IMR-90 (cell line): ENCODE measurements at regions not wholly inside any gene's neighbourhood (a gene's known extent, or its start where the extent isn't known, plus 50 kb on each side); places are given as distances from the start of the nearest gene placed in this dataset.

ENCODE experiments used
- ATAC-seq: fragments of 200-7000 bp; cut with Tn5 transposase; 2 replicates; pipeline ENCODE4 v1.9.1; 2020; ENCODE audit warnings: low read depth, mild to moderate bottlenecking, moderate library complexity
- BruUV-seq: library from RNA; stranded (reverse); fragments of 400-500 nt; replicated peaks from 2 replicates; lab custom pipeline; 2021; lab: Mats Ljungman, UMichigan
- CTCF ChIA-PET: fragments of 300-600 bp; formaldehyde crosslinking; extraction: SDS; loops from one replicate; lab custom pipeline; 2021; ENCODE audit warnings: antibody characterized with exemption; lab: Yijun Ruan, JAX
- POLR2A ChIA-PET: fragments of 300-600 bp; sonication (Branson Sonifier 250); formaldehyde crosslinking; loops from one replicate; lab custom pipeline; 2022; ENCODE audit warnings: antibody characterized with exemption; ENCODE audit not compliant: unreplicated experiment; lab: Charles Lee
- DNase-seq: peaks from one replicate; pipeline ENCODE4 v3.0.0; 2013
- H2AFZ ChIP-seq: replicated peaks from 2 replicates; pipeline ENCODE3; 2013; ENCODE audit warnings: low read length, mild to moderate bottlenecking; ENCODE audit not compliant: poor library complexity
- H2AK5ac ChIP-seq: 2 replicates; pipeline ENCODE4 v1.6.1; 2013; ENCODE audit warnings: low read depth, low read length, inconsistent platforms
- H2AK9ac ChIP-seq: replicated peaks from 2 replicates; pipeline ENCODE3; 2013; ENCODE audit warnings: mild to moderate bottlenecking, low read depth, low read length, moderate library complexity; ENCODE audit not compliant: poor library complexity
- H2BK120ac ChIP-seq: 2 replicates; pipeline ENCODE4 v1.6.1; 2013; ENCODE audit warnings: low read depth, low read length, inconsistent platforms
- H2BK15ac ChIP-seq: 3 replicates; pipeline ENCODE4 v1.6.1; 2013; ENCODE audit warnings: low read depth, low read length, inconsistent platforms
- H2BK20ac ChIP-seq: 2 replicates; pipeline ENCODE4 v1.6.1; 2013; ENCODE audit warnings: low read depth, mild to moderate bottlenecking, inconsistent platforms, low read length, moderate library complexity
- H2BK5ac ChIP-seq: 2 replicates; pipeline ENCODE4 v1.6.1; 2013; ENCODE audit warnings: mild to moderate bottlenecking, low read depth, low read length, inconsistent platforms; ENCODE audit not compliant: poor library complexity, severe bottlenecking
- H3K14ac ChIP-seq: replicated peaks from 2 replicates; pipeline ENCODE4 v1.6.1; 2013; ENCODE audit warnings: low read depth, low read length, inconsistent platforms
- H3K18ac ChIP-seq: 2 replicates; pipeline ENCODE4 v1.6.1; 2013; ENCODE audit warnings: low read depth, low read length, control low read depth
- H3K23ac ChIP-seq: 2 replicates; pipeline ENCODE4 v1.6.1; 2013; ENCODE audit warnings: low read depth, low read length, inconsistent platforms
- H3K27ac ChIP-seq: 2 replicates; pipeline ENCODE4 v1.5.1; 2013; ENCODE audit warnings: mild to moderate bottlenecking, control low read depth, low read length; ENCODE audit not compliant: insufficient read depth
- H3K27me3 ChIP-seq: 2 replicates; pipeline ENCODE4 v1.6.1; 2013; ENCODE audit warnings: low read length; ENCODE audit not compliant: control insufficient read depth, insufficient read depth
- H3K36me3 ChIP-seq: 2 replicates; pipeline ENCODE4 v1.6.1; 2013; ENCODE audit warnings: low read length, mixed read lengths; ENCODE audit not compliant: control insufficient read depth, insufficient read depth
- H3K4ac ChIP-seq: 2 replicates; pipeline ENCODE4 v1.6.1; 2013; ENCODE audit warnings: low read depth, low read length, inconsistent platforms
- H3K4me1 ChIP-seq: 2 replicates; pipeline ENCODE4 v1.6.1; 2013; ENCODE audit warnings: low read length, mixed read lengths; ENCODE audit not compliant: control insufficient read depth, insufficient read depth
- H3K4me2 ChIP-seq: 2 replicates; pipeline ENCODE4 v1.6.1; 2013; ENCODE audit warnings: low read depth, mild to moderate bottlenecking, control low read depth, low read length, moderate library complexity
- H3K4me3 ChIP-seq: 2 replicates; pipeline ENCODE4 v1.5.1; 2013; ENCODE audit warnings: low read depth, mild to moderate bottlenecking, control low read depth, low read length, moderate library complexity; ENCODE audit not compliant: insufficient read depth
- H3K56ac ChIP-seq: 2 replicates; pipeline ENCODE4 v1.6.1; 2013; ENCODE audit warnings: low read length, inconsistent platforms; ENCODE audit not compliant: insufficient read depth; ENCODE audit errors: extremely low read depth
- H3K79me1 ChIP-seq, 2 experiments: 2 replicates each; pipeline ENCODE4 v1.6.1; 2013; ENCODE audit warnings: low read length in 2 of 2, inconsistent platforms in 1 of 2, low read depth in 1 of 2
- H3K9ac ChIP-seq: 2 replicates; pipeline ENCODE4 v1.6.1; 2013; ENCODE audit warnings: low read depth, low read length, control low read depth
- H3K9me1 ChIP-seq: 2 replicates; pipeline ENCODE4 v1.6.1; 2013; ENCODE audit warnings: low read length, inconsistent platforms; ENCODE audit not compliant: insufficient read depth
- H3K9me3 ChIP-seq: 2 replicates; pipeline ENCODE4 v1.6.1; 2013; ENCODE audit warnings: low read length; ENCODE audit not compliant: control insufficient read depth, insufficient read depth
- H4K20me1 ChIP-seq: 2 replicates; pipeline ENCODE4 v1.6.1; 2013; ENCODE audit warnings: low read length, inconsistent platforms; ENCODE audit not compliant: insufficient read depth
- H4K5ac ChIP-seq: 2 replicates; pipeline ENCODE4 v1.6.1; 2013; ENCODE audit warnings: mild to moderate bottlenecking, low read depth, low read length, control low read depth
- H4K8ac ChIP-seq, 2 experiments: 2 replicates each; pipeline ENCODE4 v1.6.1; 2013; ENCODE audit warnings: low read depth in 2 of 2, low read length in 2 of 2, control low read depth in 1 of 2, inconsistent platforms in 1 of 2
- H4K91ac ChIP-seq: 2 replicates; pipeline ENCODE4 v1.6.1; 2013; ENCODE audit warnings: low read depth, low read length, inconsistent platforms; ENCODE audit not compliant: insufficient read depth
- CHD1 ChIP-seq: IDR thresholded peaks from 2 replicates; pipeline ENCODE4 v1.6.1; 2012; ENCODE audit warnings: low read depth, low read length, improper control_type of control experiment
- MAFK ChIP-seq: IDR thresholded peaks from 2 replicates; pipeline ENCODE4 v1.6.1; 2012; ENCODE audit warnings: low read depth, low read length, improper control_type of control experiment
- POLR2A ChIP-seq: IDR thresholded peaks from 2 replicates; pipeline ENCODE4 v1.6.1; 2012; ENCODE audit warnings: mild to moderate bottlenecking, low read depth, low read length
- RAD21 ChIP-seq: IDR thresholded peaks from 2 replicates; pipeline ENCODE4 v1.6.1; 2012; ENCODE audit warnings: low read length, improper control_type of control experiment
- WGBS, 2 experiments: methylation state at CpG; one replicate each; pipeline versions ENCODE4 v1.1.5 to v1.1.7; 2013; ENCODE audit warnings: missing lambda C conversion rate in 2 of 2; ENCODE audit not compliant: insufficient read length in 1 of 2; ENCODE audit errors: extremely low coverage in 2 of 2; 5-methylcytosine and 5-hydroxymethylcytosine counted together
- dilution Hi-C: fragments of 300-500 bp; cut with HindIII; formaldehyde crosslinking; loops from one replicate; pipeline ENCODE4 v1.14.3; 2018; ENCODE audit warnings: low sequenced_read_pairs; ENCODE audit not compliant: unreplicated experiment
- in situ Hi-C: fragments of 300-500 bp; cut with MboI; formaldehyde crosslinking; loops from 3 replicates; pipeline ENCODE4 v1.14.3; 2019; ENCODE audit warnings: low sequenced_read_pairs, inconsistent platforms, mixed read lengths
- intact Hi-C: fragments of 100-400 bp; cut with micrococcal nuclease; formaldehyde crosslinking; loops from 2 replicates; pipeline ENCODE4 v1.10.0; 2022

- no peak overlapping the region for H4K5ac ChIP-seq
- no peak overlapping the region for H2BK20ac ChIP-seq
- no peaks in the 10 kb centered on the region for H3K27me3 ChIP-seq
- H3K23ac ChIP-seq: no peak overlapping the region
- in situ Hi-C loops (no loop called here), dilution Hi-C loops (no loop called here), intact Hi-C loops (no loop called here)
- H3K9ac ChIP-seq: no peak overlapping the region
- H3K4me1 ChIP-seq: no peaks in the 10 kb centered on the region
- H2AK5ac ChIP-seq: no peak overlapping the region
- no peak overlapping the region for H4K8ac ChIP-seq
- 17% methylated on average over 1 of the region's 1 CpG; no CpG with 5 or more reads in 1 of the 2 experiments for WGBS, 2 experiments
- H3K9me1 ChIP-seq: no peaks in the 10 kb centered on the region
- DNase-seq (no peak), ATAC-seq (no peak)
- no peak overlapping the region for H2AK9ac ChIP-seq
- TF ChIP-seq POLR2A (no peak), MAFK (no peak), CHD1 (no peak), RAD21 (no peak)
- peaks cover 8% of the 10 kb centered on the region for H3K9me3 ChIP-seq
- H3K4me3 ChIP-seq: no peak overlapping the region
- H2BK15ac ChIP-seq: no peak overlapping the region
- no peak overlapping the region for H2BK5ac ChIP-seq
- H2BK120ac ChIP-seq: no peak overlapping the region
- no peak overlapping the region for H3K18ac ChIP-seq
- H3K36me3 ChIP-seq: no peaks in the 10 kb centered on the region
- no peak overlapping the region for H3K27ac ChIP-seq
- H3K56ac ChIP-seq: no peak overlapping the region
- BruUV-seq: no TSS peak
- POLR2A ChIA-PET: no interaction called here
- CTCF ChIA-PET: no interaction called here
- no peak overlapping the region for H3K4ac ChIP-seq
- no peaks in the 10 kb centered on the region for H3K79me1 ChIP-seq
- no peak overlapping the region for H2AFZ ChIP-seq
- no peaks in the 10 kb centered on the region for H4K20me1 ChIP-seq
- no peak overlapping the region for H4K91ac ChIP-seq
- no peak overlapping the region for H3K4me2 ChIP-seq
- no peak overlapping the region for H3K14ac ChIP-seq
Observed at GRCh38 chr10:90141791-90142190, 440.4 kb downstream of the KIF20B start.
